Nephron (organoid): ENCODE measurements at regions not wholly inside any gene's neighbourhood (a gene's known extent, or its start where the extent isn't known, plus 50 kb on each side); places are given as distances from the start of the nearest gene placed in this dataset.
"Not testable (repeated sequence)": the region's sequence is repeated elsewhere in the genome, so short reads cannot be mapped to it uniquely, and the experiment has no call there.

Experiments
- H3K27ac Mint-ChIP-seq, 3 experiments: 2 replicates each; pipeline ENCODE4 v1.8.0; 2020; ENCODE audit warnings: mixed read lengths in 3 of 3, mild to moderate bottlenecking in 2 of 3, moderate library complexity in 1 of 3
- H3K27me3 Mint-ChIP-seq: 2 replicates; pipeline ENCODE4 v1.8.0; 2021; ENCODE audit warnings: low read depth, mild to moderate bottlenecking, moderate library complexity, mixed read lengths
- H3K36me3 Mint-ChIP-seq: 2 replicates; pipeline ENCODE4 v1.8.0; 2020; ENCODE audit warnings: low read depth, mixed read lengths
- H3K4me1 Mint-ChIP-seq: 2 replicates; pipeline ENCODE4 v1.8.0; 2020; ENCODE audit warnings: mixed read lengths
- H3K4me3 Mint-ChIP-seq, 3 experiments: 2 replicates each; pipeline ENCODE4 v1.8.0; 2020; ENCODE audit warnings: mild to moderate bottlenecking in 3 of 3, mixed read lengths in 3 of 3, moderate library complexity in 2 of 3
- H3K9me3 Mint-ChIP-seq: 2 replicates; pipeline ENCODE4 v1.8.0; 2020; ENCODE audit warnings: mixed read lengths
- CTCF ChIP-seq, 3 experiments: fragments of 200-600 bp; sonication (generic); IDR thresholded peaks; one replicate each; pipeline ENCODE4 v1.5.0; 2021; ENCODE audit warnings: antibody characterized with exemption in 3 of 3; ENCODE audit not compliant: unreplicated experiment in 3 of 3

DNA sequence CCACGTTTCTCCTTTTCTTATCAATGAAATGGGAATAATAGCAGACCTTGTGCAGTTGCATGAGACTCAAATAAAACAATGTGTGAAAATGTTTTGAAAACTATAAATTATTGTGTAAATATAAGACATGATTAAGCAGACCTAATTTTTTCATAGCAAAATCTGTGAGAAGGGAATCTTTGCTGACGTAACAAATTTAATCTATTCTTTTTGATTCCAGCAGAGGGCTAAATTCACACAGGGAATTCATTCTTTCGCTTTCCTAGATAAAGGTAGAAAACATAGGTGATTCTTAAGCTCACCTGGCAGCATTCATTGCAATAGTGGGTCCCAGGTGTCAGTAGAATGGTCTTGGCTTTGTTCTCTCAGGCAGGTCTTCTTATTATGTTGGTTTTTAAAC is 450.0 kb upstream of the GCFC2 start:
- TF ChIP-seq CTCF (IDR thresholded peaks at IDR 0.05; ENCODE audit: unreplicated experiment in 3 of 3) = no peak
- Mint-ChIP-seq H3K4me1 (peaks cover 6% of the 10 kb centered on the region), H3K9me3 (no peaks in the 10 kb centered on the region), H3K36me3 (no peaks in the 10 kb centered on the region), H3K27me3 (no peaks in the 10 kb centered on the region), H3K27ac (no peak overlapping the region), H3K4me3 (no peak overlapping the region)

GRCh38 chr2:76159042-76159648 is 448.4 kb upstream of the GCFC2 start:
- H3K27me3 Mint-ChIP-seq = no peaks in the 10 kb centered on the region
- H3K36me3 Mint-ChIP-seq = no peaks in the 10 kb centered on the region
- no peak overlapping the region for H3K27ac Mint-ChIP-seq
- H3K9me3 Mint-ChIP-seq = no peaks in the 10 kb centered on the region
- no peak for TF ChIP-seq CTCF (IDR thresholded peaks at IDR 0.05; ENCODE audit: unreplicated experiment in 3 of 3)
- no peak overlapping the region for H3K4me3 Mint-ChIP-seq
- peaks cover 10% of the 10 kb centered on the region for H3K4me1 Mint-ChIP-seq

DNA sequence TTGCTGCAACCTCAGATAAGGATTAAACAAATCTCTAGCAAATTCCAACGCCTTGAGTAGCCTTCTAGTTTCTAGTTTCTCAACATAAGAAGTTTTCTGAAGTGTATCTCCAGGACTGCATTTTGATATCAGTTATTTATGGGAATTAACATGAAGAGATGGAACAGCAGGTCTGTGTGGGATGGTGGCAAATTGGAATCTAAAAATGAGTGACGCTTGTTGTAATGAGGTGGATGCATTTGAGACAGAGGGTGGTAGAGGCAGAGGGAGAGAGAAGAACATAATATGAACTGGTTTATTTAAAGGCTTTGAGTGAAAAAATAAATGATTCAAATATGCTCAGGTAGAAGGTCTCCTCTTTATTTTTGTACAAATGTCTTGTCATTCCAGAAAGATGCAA is 446.8 kb upstream of the GCFC2 start:
- Mint-ChIP-seq H3K36me3 (no peaks in the 10 kb centered on the region), H3K27me3 (no peaks in the 10 kb centered on the region), H3K27ac (no peak overlapping the region), H3K4me1 (peaks cover 10% of the 10 kb centered on the region), H3K9me3 (no peaks in the 10 kb centered on the region), H3K4me3 (no peak overlapping the region)
- TF ChIP-seq CTCF (IDR thresholded peaks at IDR 0.05; ENCODE audit: unreplicated experiment in 3 of 3) = no peak

DNA sequence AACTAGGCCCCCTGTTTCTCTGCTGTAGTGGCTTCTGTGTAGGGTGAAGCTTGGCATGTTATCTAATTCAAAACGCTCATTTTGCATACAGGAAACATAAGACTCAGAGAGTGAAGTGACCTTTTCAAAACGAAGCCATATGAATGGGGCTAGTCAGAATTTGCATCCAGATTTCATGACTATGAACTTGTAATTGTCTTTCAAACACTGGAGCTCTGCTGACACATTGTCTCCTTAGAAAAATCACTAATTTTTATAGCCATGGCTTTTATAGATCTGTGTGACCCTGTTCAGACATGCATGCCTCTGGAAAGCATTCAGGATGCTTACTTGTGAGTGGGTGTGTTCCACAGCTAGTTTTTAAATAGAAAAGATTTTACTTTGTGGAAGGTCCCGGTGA is 444.3 kb upstream of the GCFC2 start:
- no peaks in the 10 kb centered on the region for H3K27me3 Mint-ChIP-seq
- no peak overlapping the region for H3K4me3 Mint-ChIP-seq
- H3K36me3 Mint-ChIP-seq = no peaks in the 10 kb centered on the region
- no peaks in the 10 kb centered on the region for H3K9me3 Mint-ChIP-seq
- TF ChIP-seq CTCF (IDR thresholded peaks at IDR 0.05; ENCODE audit: unreplicated experiment in 3 of 3) = no peak
- peaks cover 5% of the 10 kb centered on the region for H3K4me1 Mint-ChIP-seq
- no peak overlapping the region for H3K27ac Mint-ChIP-seq

DNA sequence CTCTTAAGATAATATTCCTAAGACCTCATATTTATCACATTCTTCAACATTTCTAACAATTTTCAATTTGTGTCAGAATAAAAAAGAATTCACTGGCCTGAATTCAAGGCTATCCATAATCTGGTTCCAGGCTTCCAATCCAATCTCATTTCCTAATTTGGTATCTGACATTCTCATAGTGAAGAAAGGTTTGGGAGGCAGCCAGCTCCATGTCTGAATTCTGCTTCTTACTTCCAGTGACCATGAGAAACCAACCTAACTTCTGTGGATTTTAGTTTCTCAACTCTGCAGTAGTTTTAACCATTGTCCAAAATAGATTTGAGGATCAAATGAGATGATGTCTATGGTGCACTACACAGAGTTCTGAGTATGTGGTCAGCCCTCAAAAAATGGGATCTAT is 439.1 kb upstream of the GCFC2 start:
- Mint-ChIP-seq H3K4me1 (no peaks in the 10 kb centered on the region), H3K9me3 (peaks cover 7% of the 10 kb centered on the region), H3K27ac (no peak overlapping the region), H3K4me3 (no peak overlapping the region), H3K27me3 (no peaks in the 10 kb centered on the region), H3K36me3 (no peaks in the 10 kb centered on the region)
- no peak for TF ChIP-seq CTCF (IDR thresholded peaks at IDR 0.05; ENCODE audit: unreplicated experiment in 3 of 3)

DNA sequence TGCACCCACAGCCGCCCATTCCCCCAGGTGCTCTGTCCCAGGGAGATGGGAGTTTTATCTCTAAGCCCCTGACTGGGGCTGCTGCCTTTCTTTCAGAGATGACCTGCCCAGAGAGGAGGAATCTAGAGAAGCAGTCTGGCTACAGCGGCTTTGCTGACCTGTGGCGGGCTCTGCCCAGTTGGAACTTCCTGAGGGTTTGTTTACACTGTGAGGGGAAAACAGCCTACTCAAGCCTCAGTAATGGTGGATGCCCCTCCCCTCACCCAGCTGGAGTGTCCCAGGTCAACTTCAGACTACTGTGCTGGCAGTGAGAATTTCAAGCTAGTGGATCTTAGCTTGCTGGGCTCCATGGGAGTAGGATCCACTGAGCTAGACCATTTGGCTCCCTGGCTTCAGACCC is 428.6 kb upstream of the GCFC2 start:
- not testable (repeated sequence) for H3K36me3 Mint-ChIP-seq, H3K4me3 Mint-ChIP-seq, H3K27ac Mint-ChIP-seq, H3K27me3 Mint-ChIP-seq, H3K4me1 Mint-ChIP-seq
- H3K9me3 Mint-ChIP-seq = peaks cover 47% of the 10 kb centered on the region
